Type B pancreatic cell (in vitro differentiated cells): ENCODE measurements at regions not wholly inside any gene's neighbourhood (a gene's known extent, or its start where the extent isn't known, plus 50 kb on each side); places are given as distances from the start of the nearest gene placed in this dataset.

Experiments used
- DNase-seq: peaks from one replicate; pipeline ENCODE4 v3.0.0; 2021; ENCODE audit warnings: mixed read lengths; ENCODE audit not compliant: unreplicated experiment; ENCODE audit errors: extremely low spot score
- H3K27ac Mint-ChIP-seq: 2 replicates; pipeline ENCODE4 v1.8.0; 2021; ENCODE audit warnings: mild to moderate bottlenecking, mixed read lengths
- H3K27me3 Mint-ChIP-seq: 2 replicates; pipeline ENCODE4 v1.8.0; 2021; ENCODE audit warnings: mixed read lengths
- H3K36me3 Mint-ChIP-seq: 2 replicates; pipeline ENCODE4 v1.8.0; 2021; ENCODE audit warnings: mixed read lengths
- H3K4me1 Mint-ChIP-seq: one replicate; pipeline ENCODE4 v1.8.0; 2021; ENCODE audit warnings: mixed read lengths; ENCODE audit not compliant: unreplicated experiment
- H3K4me3 Mint-ChIP-seq: 2 replicates; pipeline ENCODE4 v1.8.0; 2021; ENCODE audit warnings: mild to moderate bottlenecking, mixed read lengths
- H3K9me3 Mint-ChIP-seq: 2 replicates; pipeline ENCODE4 v1.8.0; 2021; ENCODE audit warnings: mixed read lengths
- CTCF ChIP-seq: fragments of 200-600 bp; sonication (generic); conservative IDR thresholded peaks from 2 replicates; pipeline ENCODE4 v1.5.0; 2021; ENCODE audit warnings: antibody characterized with exemption, mild to moderate bottlenecking

GRCh38 chr2:221716426-221717303, 144.6 kb upstream of the EPHA4 start:
- TF ChIP-seq CTCF = no peak
- H3K9me3 Mint-ChIP-seq = peaks cover 5% of the 10 kb centered on the region
- H3K36me3 Mint-ChIP-seq = no peaks in the 10 kb centered on the region
- peaks cover 10% of the 10 kb centered on the region for H3K4me1 Mint-ChIP-seq
- H3K4me3 Mint-ChIP-seq = no peak overlapping the region
- H3K27ac Mint-ChIP-seq = no peak overlapping the region
- peaks cover 28% of the 10 kb centered on the region for H3K27me3 Mint-ChIP-seq
- DNase-seq = no peak

GRCh38 chr2:221715523-221716247, 143.6 kb upstream of the EPHA4 start:
- no peak overlapping the region for H3K27ac Mint-ChIP-seq
- H3K9me3 Mint-ChIP-seq = peaks cover 5% of the 10 kb centered on the region
- H3K27me3 Mint-ChIP-seq = peaks cover 34% of the 10 kb centered on the region

GRCh38 chr2:221710744-221711143, 138.6 kb upstream of the EPHA4 start:
- no peak for DNase-seq
- Mint-ChIP-seq H3K36me3 (no peaks in the 10 kb centered on the region), H3K4me3 (no peak overlapping the region), H3K27ac (no peak overlapping the region), H3K9me3 (no peaks in the 10 kb centered on the region), H3K4me1 (peaks cover 4% of the 10 kb centered on the region), H3K27me3 (peaks cover 60% of the 10 kb centered on the region)
- TF ChIP-seq CTCF = no peak

More at GRCh38 chr2:221715523-221716247, 143.6 kb upstream of the EPHA4 start:
- Mint-ChIP-seq H3K4me3 (no peak overlapping the region), H3K4me1 (peaks cover 10% of the 10 kb centered on the region), H3K36me3 (no peaks in the 10 kb centered on the region)
- DNase-seq = no peak
- TF ChIP-seq CTCF = no peak

GRCh38 chr2:221708902-221709301, 136.8 kb upstream of the EPHA4 start:
- no peak for TF ChIP-seq CTCF
- Mint-ChIP-seq H3K36me3 (no peaks in the 10 kb centered on the region), H3K27ac (no peak overlapping the region), H3K9me3 (no peaks in the 10 kb centered on the region), H3K27me3 (peaks cover 57% of the 10 kb centered on the region), H3K4me3 (no peak overlapping the region), H3K4me1 (peaks cover 4% of the 10 kb centered on the region)
- no peak for DNase-seq

GRCh38 chr2:221705185-221705877, 133.2 kb upstream of the EPHA4 start:
- no peak overlapping the region for H3K4me3 Mint-ChIP-seq
- H3K9me3 Mint-ChIP-seq = no peaks in the 10 kb centered on the region
- no peak for TF ChIP-seq CTCF
- H3K4me1 Mint-ChIP-seq = no peaks in the 10 kb centered on the region
- DNase-seq = no peak
- peaks cover 34% of the 10 kb centered on the region for H3K27me3 Mint-ChIP-seq
- H3K36me3 Mint-ChIP-seq = no peaks in the 10 kb centered on the region
- no peak overlapping the region for H3K27ac Mint-ChIP-seq
